ENCODE measurements at regions not wholly inside any gene's neighbourhood (a gene's known extent, or its start where the extent isn't known, plus 50 kb on each side); places are given as distances from the start of the nearest gene placed in this dataset.

- H3K36me3 ChIP-seq (ENCODE audit: control insufficient read depth, insufficient read depth, low read length), result no peaks in the 10 kb centered on the region
- no peaks in the 10 kb centered on the region for H3K4me1 Mint-ChIP-seq (ENCODE audit: low read depth, unreplicated experiment)
- H3K27me3 Mint-ChIP-seq (ENCODE audit: insufficient read depth, unreplicated experiment), result no peaks in the 10 kb centered on the region
- H3K27ac Mint-ChIP-seq (ENCODE audit: unreplicated experiment), result no peak overlapping the region
- H3K4me3 ChIP-seq (ENCODE audit: low read depth, low read length), result no peak overlapping the region
- no peak for DNase-seq
- no peaks in the 10 kb centered on the region for H3K9me3 ChIP-seq
- H3K9me3 Mint-ChIP-seq (ENCODE audit: unreplicated experiment), result no peaks in the 10 kb centered on the region
- TF ChIP-seq CTCF (IDR thresholded peaks at IDR 0.05; ENCODE audit: insufficient read depth in 1 of 2, low read depth in 1 of 2, low read length in 1 of 2, severe bottlenecking in 1 of 2, unreplicated experiment in 1 of 2), result no peak
- intact Hi-C loops (cut with micrococcal nuclease; ENCODE audit: unreplicated experiment), result no loop called here
- H3K27me3 ChIP-seq (replicated peaks; ENCODE audit: control insufficient read depth, insufficient read depth, low read length), result no peaks in the 10 kb centered on the region
- CTCF ChIA-PET, result no interaction called here
- no peaks in the 10 kb centered on the region for H3K36me3 Mint-ChIP-seq (ENCODE audit: insufficient read depth, unreplicated experiment)
- POLR2A ChIA-PET, result no interaction called here
- H3K4me1 ChIP-seq, result no peaks in the 10 kb centered on the region
- no peak overlapping the region for H3K4me3 Mint-ChIP-seq (ENCODE audit: unreplicated experiment)
- no TSS peak for BruUV-seq (replicated peaks)
Observed at GRCh38 chrX:144716187-144716586, 531.1 kb upstream of the SPANXN1 start.

- no peak for DNase-seq
- Histone ChIP-seq H3K4me1 (no peaks in the 10 kb centered on the region), H3K9me3 (no peaks in the 10 kb centered on the region), H3K4me3 (ENCODE audit: low read depth, low read length) (no peak overlapping the region), H3K36me3 (ENCODE audit: control insufficient read depth, insufficient read depth, low read length) (no peaks in the 10 kb centered on the region), H3K27me3 (replicated peaks; ENCODE audit: control insufficient read depth, insufficient read depth, low read length) (no peaks in the 10 kb centered on the region)
- Mint-ChIP-seq H3K27ac (ENCODE audit: unreplicated experiment) (no peak overlapping the region), H3K4me1 (ENCODE audit: low read depth, unreplicated experiment) (no peaks in the 10 kb centered on the region), H3K36me3 (ENCODE audit: insufficient read depth, unreplicated experiment) (no peaks in the 10 kb centered on the region), H3K27me3 (ENCODE audit: insufficient read depth, unreplicated experiment) (no peaks in the 10 kb centered on the region), H3K4me3 (ENCODE audit: unreplicated experiment) (no peak overlapping the region), H3K9me3 (ENCODE audit: unreplicated experiment) (no peaks in the 10 kb centered on the region)
- no TSS peak for BruUV-seq (replicated peaks)
- CTCF ChIA-PET, result no interaction called here
- TF ChIP-seq CTCF (IDR thresholded peaks at IDR 0.05; ENCODE audit: insufficient read depth in 1 of 2, low read depth in 1 of 2, low read length in 1 of 2, severe bottlenecking in 1 of 2, unreplicated experiment in 1 of 2), result no peak
- POLR2A ChIA-PET, result no interaction called here
- intact Hi-C loops (cut with micrococcal nuclease; ENCODE audit: unreplicated experiment), result no loop called here
Observed at GRCh38 chrX:144717682-144718081, 529.6 kb upstream of the SPANXN1 start.

- H3K9me3 Mint-ChIP-seq (ENCODE audit: unreplicated experiment), result no peaks in the 10 kb centered on the region
- ChIA-PET CTCF (no interaction called here), POLR2A (no interaction called here)
- no peak overlapping the region for H3K4me3 Mint-ChIP-seq (ENCODE audit: unreplicated experiment)
- H3K4me3 ChIP-seq (ENCODE audit: low read depth, low read length), result no peak overlapping the region
- DNase-seq, result no peak
- no peak for TF ChIP-seq CTCF (IDR thresholded peaks at IDR 0.05; ENCODE audit: insufficient read depth in 1 of 2, low read depth in 1 of 2, low read length in 1 of 2, severe bottlenecking in 1 of 2, unreplicated experiment in 1 of 2)
- no peaks in the 10 kb centered on the region for H3K4me1 ChIP-seq
- H3K4me1 Mint-ChIP-seq (ENCODE audit: low read depth, unreplicated experiment), result no peaks in the 10 kb centered on the region
- no peaks in the 10 kb centered on the region for H3K36me3 Mint-ChIP-seq (ENCODE audit: insufficient read depth, unreplicated experiment)
- no peaks in the 10 kb centered on the region for H3K27me3 Mint-ChIP-seq (ENCODE audit: insufficient read depth, unreplicated experiment)
- no peaks in the 10 kb centered on the region for H3K9me3 ChIP-seq
- no TSS peak for BruUV-seq (replicated peaks)
- intact Hi-C loops (cut with micrococcal nuclease; ENCODE audit: unreplicated experiment), result no loop called here
- H3K27me3 ChIP-seq (replicated peaks; ENCODE audit: control insufficient read depth, insufficient read depth, low read length), result no peaks in the 10 kb centered on the region
- no peak overlapping the region for H3K27ac Mint-ChIP-seq (ENCODE audit: unreplicated experiment)
- H3K36me3 ChIP-seq (ENCODE audit: control insufficient read depth, insufficient read depth, low read length), result no peaks in the 10 kb centered on the region
Observed at GRCh38 chrX:144722307-144722706, 525.0 kb upstream of the SPANXN1 start.

Data from Caco-2 (cell line).